ENCODE measurements at regions not wholly inside any gene's neighbourhood (a gene's known extent, or its start where the extent isn't known, plus 50 kb on each side); places are given as distances from the start of the nearest gene placed in this dataset.

DNA sequence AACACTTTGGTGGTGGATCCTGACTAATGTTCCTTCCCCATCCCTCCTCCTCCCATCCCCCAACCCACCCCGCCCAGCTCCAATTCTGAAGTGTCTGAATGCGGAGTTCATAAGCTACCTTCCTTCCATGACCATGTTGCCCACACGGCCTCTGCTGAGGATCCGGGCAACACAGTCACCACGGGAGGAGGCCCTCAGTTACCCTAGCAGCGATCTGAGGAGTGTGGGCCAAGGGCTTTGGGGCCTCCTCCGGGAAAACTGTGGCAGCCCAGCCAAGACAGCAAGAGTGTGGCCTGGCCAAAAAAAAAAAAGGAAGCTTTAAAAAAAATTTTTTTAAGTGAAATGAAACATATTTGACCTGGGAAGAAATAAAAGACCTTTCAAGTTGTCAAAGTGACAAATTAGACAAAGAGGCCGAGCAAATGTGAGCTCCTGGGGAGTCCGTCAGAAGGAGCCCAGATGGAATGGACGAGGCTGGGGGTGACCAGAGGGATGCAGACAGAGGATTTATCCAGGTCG is 169.0 kb upstream of the PKDCC start:
- DNase-seq (ENCODE audit: low read depth in 2 of 2), result no peak

GRCh38 chr2:41879235-41879916 is 168.4 kb upstream of the PKDCC start:
- DNase-seq (ENCODE audit: low read depth in 2 of 2), result no peak

- no peak for DNase-seq (ENCODE audit: low read depth in 2 of 2)
Observed at GRCh38 chr2:41880561-41881243, 167.1 kb upstream of the PKDCC start.

DNA sequence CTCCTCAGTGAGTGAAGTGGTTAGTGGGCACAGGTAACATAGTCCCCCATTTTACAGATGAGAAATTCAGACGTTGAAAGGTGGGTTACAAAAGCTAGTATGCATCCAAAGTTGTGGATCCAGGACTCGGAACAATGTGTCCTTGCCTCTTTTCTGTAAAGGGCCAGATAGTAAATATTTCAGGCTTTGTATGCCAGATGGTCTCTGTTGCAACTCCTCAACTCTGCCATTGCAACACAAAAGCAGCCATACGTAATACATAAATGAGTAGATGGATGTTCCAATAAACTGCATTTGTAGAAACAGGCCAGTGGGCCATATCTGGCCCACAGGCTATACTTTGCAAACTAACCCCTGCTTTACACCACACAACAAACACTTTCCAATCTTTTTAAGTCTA is 166.6 kb upstream of the PKDCC start:
- no peak for DNase-seq (ENCODE audit: low read depth in 2 of 2)

- DNase-seq (ENCODE audit: low read depth in 2 of 2), result no peak
Observed at GRCh38 chr2:41884718-41885117, 163.1 kb upstream of the PKDCC start.

- DNase-seq (ENCODE audit: low read depth in 2 of 2), result no peak
Observed at GRCh38 chr2:41886145-41886664, 161.6 kb upstream of the PKDCC start.

- no peak for DNase-seq (ENCODE audit: low read depth in 2 of 2)
Observed at GRCh38 chr2:41886757-41887156, 161.1 kb upstream of the PKDCC start.

DNA sequence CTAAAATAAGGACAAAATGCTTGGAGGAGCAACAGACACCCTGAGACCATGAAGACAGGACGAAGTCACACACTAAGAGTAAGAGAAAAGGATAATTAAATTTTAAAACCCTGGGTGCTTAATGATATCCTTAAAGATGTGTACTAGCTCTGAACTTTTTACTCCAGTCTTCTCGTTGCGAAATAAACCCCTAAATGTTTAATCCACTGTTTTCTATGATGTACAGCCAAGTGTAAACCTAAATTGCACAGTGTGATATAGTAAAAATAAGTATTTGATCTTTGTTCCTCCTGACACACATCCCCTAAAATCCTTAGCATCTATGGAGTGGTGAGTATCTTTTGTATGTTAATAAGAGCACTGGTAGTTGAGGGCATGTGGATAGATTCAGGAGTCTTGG is 157.5 kb upstream of the PKDCC start:
- no peak for DNase-seq (ENCODE audit: low read depth in 2 of 2)

DNA sequence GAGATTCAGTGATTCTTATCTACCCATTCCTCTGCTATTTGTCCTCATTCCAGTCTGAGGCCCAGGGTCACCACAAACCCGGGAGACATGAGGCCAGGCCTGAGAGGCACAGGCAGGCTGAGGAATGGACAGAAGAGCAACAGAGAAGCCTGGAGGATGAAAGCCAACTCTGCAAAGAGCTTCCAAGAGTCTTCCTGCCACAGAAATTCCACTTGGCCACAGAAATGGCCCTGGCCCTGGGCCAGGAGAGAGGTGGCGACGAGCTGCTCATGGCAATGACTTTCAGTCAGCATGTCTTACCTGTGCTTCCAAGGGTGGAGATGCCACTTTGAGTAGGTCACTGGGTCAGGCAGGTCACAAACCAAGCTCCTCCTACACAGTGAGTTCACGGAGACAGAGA is 155.3 kb upstream of the PKDCC start:
- DNase-seq (ENCODE audit: low read depth in 2 of 2), result no peak

DNA sequence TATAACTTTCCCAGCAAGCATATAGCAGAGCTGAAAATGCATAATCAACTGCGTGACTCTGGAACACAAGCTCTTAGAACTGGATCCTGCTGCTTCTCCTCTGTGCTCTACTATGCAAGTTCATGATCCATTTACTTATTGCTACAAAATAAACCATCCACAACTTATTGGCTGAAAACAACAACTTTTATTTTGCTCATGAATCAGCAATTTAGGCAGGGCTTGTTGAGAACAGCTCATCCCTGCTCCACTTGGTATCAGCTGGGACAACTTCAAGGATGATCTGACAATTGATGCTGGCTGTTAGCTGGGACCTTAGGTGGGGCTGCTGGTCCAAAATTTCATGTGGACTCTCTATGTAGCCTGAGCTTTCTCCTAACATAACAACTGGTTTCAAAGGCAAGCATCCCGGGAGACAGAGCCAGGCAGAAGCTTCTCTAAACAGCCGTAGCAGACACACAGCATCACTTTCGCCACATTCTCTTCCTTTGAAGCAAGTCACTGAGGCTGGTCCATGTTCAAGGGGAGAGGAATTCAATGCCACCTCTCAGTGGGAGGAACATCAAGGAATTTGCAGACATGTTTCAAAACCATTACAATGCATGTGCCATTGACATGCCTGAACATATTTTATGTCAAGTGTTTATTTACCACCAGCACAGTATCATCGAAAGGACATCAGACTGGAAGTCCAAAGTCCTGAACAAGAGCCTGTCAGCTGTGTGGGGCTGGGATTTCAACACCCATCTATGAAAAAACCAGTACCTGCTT is 153.1 kb upstream of the PKDCC start:
- DNase-seq (ENCODE audit: low read depth in 2 of 2), result no peak

DNA sequence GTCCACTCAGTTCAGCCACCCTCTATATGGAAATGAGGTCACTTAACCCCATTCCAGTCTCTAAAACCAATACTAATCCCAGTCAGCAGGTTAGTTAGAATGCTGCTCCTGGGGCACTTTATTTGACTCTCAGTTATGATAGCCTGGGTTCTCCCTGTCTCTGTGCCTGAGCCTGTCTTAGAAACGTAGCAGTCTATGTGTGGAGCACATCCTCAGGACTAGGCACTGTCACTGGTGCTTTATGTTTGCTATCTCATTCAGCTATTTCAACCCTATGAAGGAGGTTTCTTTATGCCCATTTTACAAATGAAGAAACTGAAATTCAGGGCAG is 152.5 kb upstream of the PKDCC start:
- no peak for DNase-seq (ENCODE audit: low read depth in 2 of 2)

GRCh38 chr2:41896186-41896846 is 151.5 kb upstream of the PKDCC start:
- no peak for DNase-seq (ENCODE audit: low read depth in 2 of 2)

- no peak for DNase-seq (ENCODE audit: low read depth in 2 of 2)
Observed at GRCh38 chr2:41899189-41899588, 148.6 kb upstream of the PKDCC start.

DNA sequence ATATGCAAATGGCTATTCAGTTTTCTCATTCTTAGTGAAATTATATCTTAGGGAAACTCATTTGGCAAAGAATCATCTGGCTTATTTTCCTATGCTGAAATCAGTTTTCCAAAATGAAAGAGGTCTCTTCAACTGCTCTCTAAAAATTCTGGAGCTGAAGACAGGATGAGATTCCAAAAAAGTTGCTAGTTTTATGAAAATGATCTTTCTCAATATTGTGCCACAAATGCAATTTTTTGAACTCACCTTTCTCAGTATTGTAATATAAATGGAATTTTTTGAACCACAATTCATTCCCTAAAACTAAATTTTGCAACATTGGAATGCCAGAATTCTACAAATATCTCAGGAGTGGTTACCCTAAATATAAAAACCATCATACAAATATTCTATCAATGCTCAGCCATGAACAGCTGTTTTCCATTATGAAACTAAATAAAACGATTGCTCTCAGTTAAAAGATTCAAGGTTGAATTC is 147.7 kb upstream of the PKDCC start:
- no peak for DNase-seq (ENCODE audit: low read depth in 2 of 2)

DNA sequence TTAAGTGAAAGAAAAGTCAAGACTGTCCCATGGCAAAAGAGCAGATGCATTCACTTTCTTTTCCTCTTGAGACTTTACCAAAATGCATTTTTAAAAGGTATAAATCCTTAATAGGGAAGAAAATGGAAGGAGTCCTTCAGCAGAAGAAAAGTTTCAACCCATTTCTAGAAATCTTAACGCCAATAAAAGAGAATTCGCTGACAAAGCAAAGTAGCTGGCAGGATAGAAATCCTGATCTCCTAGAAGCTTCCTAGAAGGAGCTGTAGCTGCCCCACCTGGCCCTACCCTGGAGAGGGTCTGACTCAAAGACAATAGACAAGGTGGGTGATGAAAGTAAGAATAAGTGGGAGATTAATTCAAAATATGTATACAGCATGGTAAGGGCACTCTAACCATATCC is 144.9 kb upstream of the PKDCC start:
- DNase-seq (ENCODE audit: low read depth in 2 of 2), result no peak

GRCh38 chr2:41903474-41904135 is 144.2 kb upstream of the PKDCC start:
- DNase-seq (ENCODE audit: low read depth in 2 of 2), result no peak

GRCh38 chr2:41904459-41904858 is 143.4 kb upstream of the PKDCC start:
- no peak for DNase-seq (ENCODE audit: low read depth in 2 of 2)

GRCh38 chr2:41905597-41906337 is 142.1 kb upstream of the PKDCC start:
- DNase-seq (ENCODE audit: low read depth in 2 of 2), result no peak

- DNase-seq (ENCODE audit: low read depth in 2 of 2), result no peak
Observed at GRCh38 chr2:41906338-41906725, 141.5 kb upstream of the PKDCC start.

- no peak for DNase-seq (ENCODE audit: low read depth in 2 of 2)
Observed at GRCh38 chr2:41907141-41907540, 140.7 kb upstream of the PKDCC start.

- DNase-seq (ENCODE audit: low read depth in 2 of 2), result no peak
Observed at GRCh38 chr2:41907771-41908207, 140.0 kb upstream of the PKDCC start.
